ENCODE measurements at regions not wholly inside any gene's neighbourhood (a gene's known extent, or its start where the extent isn't known, plus 50 kb on each side); places are given as distances from the start of the nearest gene placed in this dataset.
"Not testable (repeated sequence)": the region's sequence is repeated elsewhere in the genome, so short reads cannot be mapped to it uniquely, and the experiment has no call there.

DNA sequence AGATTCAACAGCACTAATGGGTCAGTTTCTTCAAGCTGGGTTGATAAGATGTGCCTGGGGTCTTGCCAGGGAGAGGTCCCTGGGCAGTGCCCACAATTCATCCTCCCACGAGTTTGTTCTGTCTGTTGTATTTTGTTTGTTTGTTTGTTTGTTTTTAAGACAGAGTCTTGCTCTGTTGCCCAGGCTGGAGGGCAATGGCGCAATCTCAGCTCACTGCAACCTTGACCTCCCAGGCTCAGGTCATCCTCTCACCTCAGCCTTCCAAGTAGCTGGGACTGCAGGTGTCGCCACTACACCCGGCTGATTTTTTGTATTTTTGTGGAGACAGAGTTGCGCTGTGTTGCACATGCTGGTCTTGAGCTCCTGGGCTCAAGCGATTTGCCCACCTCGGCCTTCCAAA is 120.1 kb downstream of the NUFIP1 start:
- H3K4me1 ChIP-seq (ENCODE audit: control insufficient read depth, insufficient read depth, low read length): peaks cover 5% of the 10 kb centered on the region
- H3K4me3 ChIP-seq (ENCODE audit: low read depth, low read length): no peak overlapping the region
- no peaks in the 10 kb centered on the region for H3K36me3 ChIP-seq (ENCODE audit: control insufficient read depth, insufficient read depth, low read length)
- H3K27ac ChIP-seq (ENCODE audit: low read depth, low read length): no peak overlapping the region
- no peaks in the 10 kb centered on the region for H3K27me3 ChIP-seq (ENCODE audit: control insufficient read depth, insufficient read depth, low read length)
- 75% methylated on average over 5 of the region's 7 CpGs for WGBS (ENCODE audit: insufficient coverage)
- no peaks in the 10 kb centered on the region for H3K9me3 ChIP-seq (ENCODE audit: control insufficient read depth, insufficient read depth, low read length)
- DNase-seq (ENCODE audit: low read depth in 4 of 6, low spot score in 6 of 6): no peak

- Histone ChIP-seq H3K27ac (ENCODE audit: low read depth, low read length) (no peak overlapping the region), H3K9me3 (ENCODE audit: control insufficient read depth, insufficient read depth, low read length) (no peaks in the 10 kb centered on the region), H3K36me3 (ENCODE audit: control insufficient read depth, insufficient read depth, low read length) (no peaks in the 10 kb centered on the region), H3K4me1 (ENCODE audit: control insufficient read depth, insufficient read depth, low read length) (peaks cover 5% of the 10 kb centered on the region), H3K4me3 (ENCODE audit: low read depth, low read length) (no peak overlapping the region), H3K27me3 (ENCODE audit: control insufficient read depth, insufficient read depth, low read length) (no peaks in the 10 kb centered on the region)
- no peak for DNase-seq (ENCODE audit: low read depth in 4 of 6, low spot score in 6 of 6)
- no CpG with 5 or more reads among the region's 3 CpGs for WGBS (ENCODE audit: insufficient coverage)
Measured at GRCh38 chr13:44868397-44868796, 120.9 kb downstream of the NUFIP1 start.

DNA sequence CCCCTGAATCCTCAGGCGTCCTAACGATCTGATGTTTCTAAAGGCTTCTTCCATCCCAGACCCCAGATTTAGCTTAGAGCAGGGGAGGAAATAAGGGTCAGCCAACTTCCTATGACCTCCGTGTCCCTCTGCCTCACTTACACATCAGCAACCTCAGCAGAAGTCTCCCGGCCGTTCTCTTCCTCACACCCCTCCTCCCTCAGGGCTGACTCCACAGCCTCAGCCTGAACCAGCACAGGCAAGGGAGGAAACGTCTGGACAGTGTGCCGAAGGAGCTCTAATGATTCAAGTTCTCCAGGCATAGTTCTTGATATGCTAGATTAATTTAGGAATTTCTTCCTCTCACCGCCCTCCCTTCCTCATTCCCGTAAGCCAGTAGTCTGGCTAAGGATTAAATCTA is 121.4 kb downstream of the NUFIP1 start:
- Histone ChIP-seq H3K27me3 (ENCODE audit: control insufficient read depth, insufficient read depth, low read length) (no peaks in the 10 kb centered on the region), H3K4me1 (ENCODE audit: control insufficient read depth, insufficient read depth, low read length) (peaks cover 5% of the 10 kb centered on the region), H3K36me3 (ENCODE audit: control insufficient read depth, insufficient read depth, low read length) (no peaks in the 10 kb centered on the region), H3K27ac (ENCODE audit: low read depth, low read length) (no peak overlapping the region), H3K4me3 (ENCODE audit: low read depth, low read length) (no peak overlapping the region), H3K9me3 (ENCODE audit: control insufficient read depth, insufficient read depth, low read length) (no peaks in the 10 kb centered on the region)
- 100% methylated on average over 1 of the region's 9 CpGs for WGBS (ENCODE audit: insufficient coverage)
- DNase-seq (ENCODE audit: low read depth in 4 of 6, low spot score in 6 of 6): no peak

- Histone ChIP-seq H3K36me3 (ENCODE audit: control insufficient read depth, insufficient read depth, low read length) (no peaks in the 10 kb centered on the region), H3K4me3 (ENCODE audit: low read depth, low read length) (no peak overlapping the region), H3K27ac (ENCODE audit: low read depth, low read length) (no peak overlapping the region), H3K27me3 (ENCODE audit: control insufficient read depth, insufficient read depth, low read length) (no peaks in the 10 kb centered on the region), H3K4me1 (ENCODE audit: control insufficient read depth, insufficient read depth, low read length) (peaks cover 5% of the 10 kb centered on the region), H3K9me3 (ENCODE audit: control insufficient read depth, insufficient read depth, low read length) (no peaks in the 10 kb centered on the region)
- DNase-seq (ENCODE audit: low read depth in 4 of 6, low spot score in 6 of 6): no peak
- WGBS (ENCODE audit: insufficient coverage): no CpG with 5 or more reads among the region's 4 CpGs
Measured at GRCh38 chr13:44866411-44866911, 122.8 kb downstream of the NUFIP1 start.

- H3K9me3 ChIP-seq (ENCODE audit: control insufficient read depth, insufficient read depth, low read length): no peaks in the 10 kb centered on the region
- H3K4me3 ChIP-seq (ENCODE audit: low read depth, low read length): no peak overlapping the region
- H3K4me1 ChIP-seq (ENCODE audit: control insufficient read depth, insufficient read depth, low read length): peaks cover 5% of the 10 kb centered on the region
- no peak for DNase-seq (ENCODE audit: low read depth in 4 of 6, low spot score in 6 of 6)
- H3K36me3 ChIP-seq (ENCODE audit: control insufficient read depth, insufficient read depth, low read length): no peaks in the 10 kb centered on the region
- no peaks in the 10 kb centered on the region for H3K27me3 ChIP-seq (ENCODE audit: control insufficient read depth, insufficient read depth, low read length)
- no peak overlapping the region for H3K27ac ChIP-seq (ENCODE audit: low read depth, low read length)
- WGBS (ENCODE audit: insufficient coverage): 76% methylated on average over 8 of the region's 10 CpGs
Measured at GRCh38 chr13:44865722-44866410, 123.4 kb downstream of the NUFIP1 start.

GRCh38 chr13:44863641-44864040 is 125.6 kb downstream of the NUFIP1 start:
- H3K27ac ChIP-seq (ENCODE audit: low read depth, low read length); H3K4me3 ChIP-seq (ENCODE audit: low read depth, low read length); H3K27me3 ChIP-seq (ENCODE audit: control insufficient read depth, insufficient read depth, low read length): not testable (repeated sequence)

DNA sequence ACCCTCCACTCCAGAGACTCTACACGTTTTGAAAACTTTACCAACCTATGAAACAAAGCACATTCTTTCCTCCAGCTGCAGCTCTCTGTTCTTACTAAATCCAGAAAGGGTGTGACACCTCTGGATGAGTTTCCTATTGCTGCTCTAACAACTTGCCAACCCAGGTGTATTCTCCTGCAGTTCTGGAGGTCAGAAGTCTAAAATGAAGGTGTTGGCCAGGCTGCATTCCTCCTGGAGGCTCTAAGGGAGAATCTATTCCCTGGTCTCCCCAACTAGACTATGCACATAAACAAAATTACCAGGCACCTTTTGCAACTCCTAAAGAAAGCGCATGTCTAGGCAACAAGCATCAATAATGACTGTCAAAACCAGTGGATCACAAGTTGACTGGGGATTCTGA is 128.8 kb downstream of the NUFIP1 start:
- no peaks in the 10 kb centered on the region for H3K27me3 ChIP-seq (ENCODE audit: control insufficient read depth, insufficient read depth, low read length)
- no peaks in the 10 kb centered on the region for H3K36me3 ChIP-seq (ENCODE audit: control insufficient read depth, insufficient read depth, low read length)
- peaks cover 3% of the 10 kb centered on the region for H3K4me1 ChIP-seq (ENCODE audit: control insufficient read depth, insufficient read depth, low read length)
- no peak for DNase-seq (ENCODE audit: low read depth in 4 of 6, low spot score in 6 of 6)
- no peak overlapping the region for H3K27ac ChIP-seq (ENCODE audit: low read depth, low read length)
- no CpG with 5 or more reads among the region's 2 CpGs for WGBS (ENCODE audit: insufficient coverage)
- no peaks in the 10 kb centered on the region for H3K9me3 ChIP-seq (ENCODE audit: control insufficient read depth, insufficient read depth, low read length)
- no peak overlapping the region for H3K4me3 ChIP-seq (ENCODE audit: low read depth, low read length)

More at GRCh38 chr13:44863641-44864040, 125.6 kb downstream of the NUFIP1 start:
- not testable (repeated sequence) for H3K4me1 ChIP-seq (ENCODE audit: control insufficient read depth, insufficient read depth, low read length); DNase-seq (ENCODE audit: low read depth in 4 of 6, low spot score in 6 of 6); H3K9me3 ChIP-seq (ENCODE audit: control insufficient read depth, insufficient read depth, low read length); H3K36me3 ChIP-seq (ENCODE audit: control insufficient read depth, insufficient read depth, low read length)

GRCh38 chr13:44857736-44858135 is 131.5 kb downstream of the NUFIP1 start:
- DNase-seq (ENCODE audit: low read depth in 4 of 6, low spot score in 6 of 6): no peak
- Histone ChIP-seq H3K4me1 (ENCODE audit: control insufficient read depth, insufficient read depth, low read length) (peaks cover 7% of the 10 kb centered on the region), H3K36me3 (ENCODE audit: control insufficient read depth, insufficient read depth, low read length) (no peaks in the 10 kb centered on the region), H3K9me3 (ENCODE audit: control insufficient read depth, insufficient read depth, low read length) (no peaks in the 10 kb centered on the region), H3K27ac (ENCODE audit: low read depth, low read length) (no peak overlapping the region), H3K4me3 (ENCODE audit: low read depth, low read length) (no peak overlapping the region), H3K27me3 (ENCODE audit: control insufficient read depth, insufficient read depth, low read length) (no peaks in the 10 kb centered on the region)
- 92% methylated on average over 2 of the region's 8 CpGs for WGBS (ENCODE audit: insufficient coverage)

GRCh38 chr13:44857061-44857460 is 132.2 kb downstream of the NUFIP1 start:
- H3K36me3 ChIP-seq (ENCODE audit: control insufficient read depth, insufficient read depth, low read length): no peaks in the 10 kb centered on the region
- peaks cover 7% of the 10 kb centered on the region for H3K4me1 ChIP-seq (ENCODE audit: control insufficient read depth, insufficient read depth, low read length)
- no peaks in the 10 kb centered on the region for H3K9me3 ChIP-seq (ENCODE audit: control insufficient read depth, insufficient read depth, low read length)
- WGBS (ENCODE audit: insufficient coverage): 90% methylated on average over 2 of the region's 4 CpGs
- H3K27me3 ChIP-seq (ENCODE audit: control insufficient read depth, insufficient read depth, low read length): no peaks in the 10 kb centered on the region
- DNase-seq (ENCODE audit: low read depth in 4 of 6, low spot score in 6 of 6): no peak
- no peak overlapping the region for H3K27ac ChIP-seq (ENCODE audit: low read depth, low read length)
- no peak overlapping the region for H3K4me3 ChIP-seq (ENCODE audit: low read depth, low read length)

DNA sequence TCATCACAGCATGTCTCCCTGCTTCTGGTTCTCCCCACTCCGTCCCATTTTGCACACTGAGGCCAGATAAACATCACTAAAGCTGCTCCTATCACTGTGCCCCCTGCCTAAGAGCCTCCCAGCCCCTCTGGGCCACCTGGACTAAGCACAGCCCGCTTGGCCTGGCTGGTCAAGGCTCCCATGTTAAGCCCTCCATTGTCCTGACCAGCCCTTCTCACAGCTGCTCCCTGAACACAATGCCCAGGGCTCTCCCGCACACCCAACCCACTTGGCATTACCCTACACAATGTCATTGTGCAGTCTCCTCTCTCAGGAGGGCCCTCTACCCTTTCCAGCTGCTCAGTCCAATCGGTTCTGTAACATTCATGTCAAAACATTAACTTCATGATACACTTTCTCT is 133.4 kb downstream of the NUFIP1 start:
- H3K36me3 ChIP-seq (ENCODE audit: control insufficient read depth, insufficient read depth, low read length): no peaks in the 10 kb centered on the region
- 79% methylated on average over 3 of the region's 4 CpGs for WGBS (ENCODE audit: insufficient coverage)
- H3K27me3 ChIP-seq (ENCODE audit: control insufficient read depth, insufficient read depth, low read length): no peaks in the 10 kb centered on the region
- no peak overlapping the region for H3K27ac ChIP-seq (ENCODE audit: low read depth, low read length)
- no peak for DNase-seq (ENCODE audit: low read depth in 4 of 6, low spot score in 6 of 6)
- no peaks in the 10 kb centered on the region for H3K9me3 ChIP-seq (ENCODE audit: control insufficient read depth, insufficient read depth, low read length)
- H3K4me3 ChIP-seq (ENCODE audit: low read depth, low read length): no peak overlapping the region
- peaks cover 7% of the 10 kb centered on the region for H3K4me1 ChIP-seq (ENCODE audit: control insufficient read depth, insufficient read depth, low read length)

Measured in spinal cord (tissue), 9 donors.